ENCODE measurements at regions not wholly inside any gene's neighbourhood (a gene's known extent, or its start where the extent isn't known, plus 50 kb on each side); places are given as distances from the start of the nearest gene placed in this dataset.

GRCh38 chr12:58225203-58225877 lies 284.0 kb downstream of the ATP23 start:
- TF ChIP-seq CTCF (conservative IDR thresholded peaks at IDR 0.05 in 1 of 2, IDR thresholded peaks at IDR 0.05 in 1 of 2; ENCODE audit: extremely low read depth in 1 of 2, insufficient read depth in 1 of 2, low read depth in 1 of 2, low read length in 2 of 2) (no peak), EZH2 (IDR thresholded peaks at IDR 0.05; ENCODE audit: borderline replicate concordance, low read length) (no peak)

Measured in mammary epithelial cell (primary cell).